ENCODE measurements at regions not wholly inside any gene's neighbourhood (a gene's known extent, or its start where the extent isn't known, plus 50 kb on each side); places are given as distances from the start of the nearest gene placed in this dataset.

DNA sequence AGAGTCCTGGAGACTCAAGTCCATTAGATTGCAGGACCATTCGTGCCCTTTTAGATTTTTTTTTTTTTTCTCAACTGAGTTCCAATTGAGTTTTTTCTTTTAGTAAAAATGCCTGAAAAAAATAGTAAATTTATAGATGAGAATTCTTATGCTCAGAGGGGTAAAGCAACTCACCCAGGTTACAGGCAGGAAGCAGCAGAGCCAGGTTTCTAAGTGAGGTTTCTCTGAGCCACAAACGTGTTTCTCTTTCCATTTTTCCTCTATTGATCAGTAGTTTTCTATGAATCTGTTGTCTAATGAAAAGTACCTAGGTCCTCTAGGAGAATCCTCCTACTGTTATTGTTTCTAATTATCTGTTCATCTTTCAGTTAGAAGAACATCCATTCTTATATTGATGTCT, 66.4 kb upstream of the C12orf71 start:
- DNase-seq (ENCODE audit: low read depth), result no peak
- TF ChIP-seq, protein P1, sequence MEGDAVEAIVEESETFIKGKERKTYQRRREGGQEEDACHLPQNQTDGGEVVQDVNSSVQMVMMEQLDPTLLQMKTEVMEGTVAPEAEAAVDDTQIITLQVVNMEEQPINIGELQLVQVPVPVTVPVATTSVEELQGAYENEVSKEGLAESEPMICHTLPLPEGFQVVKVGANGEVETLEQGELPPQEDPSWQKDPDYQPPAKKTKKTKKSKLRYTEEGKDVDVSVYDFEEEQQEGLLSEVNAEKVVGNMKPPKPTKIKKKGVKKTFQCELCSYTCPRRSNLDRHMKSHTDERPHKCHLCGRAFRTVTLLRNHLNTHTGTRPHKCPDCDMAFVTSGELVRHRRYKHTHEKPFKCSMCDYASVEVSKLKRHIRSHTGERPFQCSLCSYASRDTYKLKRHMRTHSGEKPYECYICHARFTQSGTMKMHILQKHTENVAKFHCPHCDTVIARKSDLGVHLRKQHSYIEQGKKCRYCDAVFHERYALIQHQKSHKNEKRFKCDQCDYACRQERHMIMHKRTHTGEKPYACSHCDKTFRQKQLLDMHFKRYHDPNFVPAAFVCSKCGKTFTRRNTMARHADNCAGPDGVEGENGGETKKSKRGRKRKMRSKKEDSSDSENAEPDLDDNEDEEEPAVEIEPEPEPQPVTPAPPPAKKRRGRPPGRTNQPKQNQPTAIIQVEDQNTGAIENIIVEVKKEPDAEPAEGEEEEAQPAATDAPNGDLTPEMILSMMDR (conservative IDR thresholded peaks at IDR 0.05; ENCODE audit: control insufficient read depth, insufficient read depth, low read depth, low read length), result no peak
- H3K4me3 ChIP-seq (ENCODE audit: control insufficient read depth, low read depth, low read length), result no peak overlapping the region

DNA sequence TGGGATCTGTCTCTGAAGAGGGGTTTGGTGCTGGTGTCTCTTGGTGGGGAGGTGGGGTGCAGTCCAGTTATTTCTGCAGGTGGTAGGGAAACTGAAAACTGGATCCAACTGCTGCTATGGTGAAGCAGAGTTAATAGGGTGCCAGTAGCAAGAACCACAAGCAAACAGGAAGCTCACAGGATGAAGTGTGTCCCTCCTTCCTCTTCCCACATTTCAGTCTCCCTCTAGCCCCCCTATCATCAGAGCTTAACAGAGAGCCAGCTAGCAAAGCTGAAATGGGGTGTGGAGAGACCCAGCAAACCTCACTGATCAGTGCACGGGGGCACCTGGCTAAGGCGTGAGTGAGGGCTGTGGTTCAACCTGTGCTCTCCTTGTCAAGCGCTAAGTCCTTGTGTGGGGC, 69.1 kb upstream of the C12orf71 start:
- no peak for DNase-seq (ENCODE audit: low read depth)
- TF ChIP-seq, protein P1 (conservative IDR thresholded peaks at IDR 0.05; ENCODE audit: control insufficient read depth, insufficient read depth, low read depth, low read length), result no peak
- no peak overlapping the region for H3K4me3 ChIP-seq (ENCODE audit: control insufficient read depth, low read depth, low read length)

DNA sequence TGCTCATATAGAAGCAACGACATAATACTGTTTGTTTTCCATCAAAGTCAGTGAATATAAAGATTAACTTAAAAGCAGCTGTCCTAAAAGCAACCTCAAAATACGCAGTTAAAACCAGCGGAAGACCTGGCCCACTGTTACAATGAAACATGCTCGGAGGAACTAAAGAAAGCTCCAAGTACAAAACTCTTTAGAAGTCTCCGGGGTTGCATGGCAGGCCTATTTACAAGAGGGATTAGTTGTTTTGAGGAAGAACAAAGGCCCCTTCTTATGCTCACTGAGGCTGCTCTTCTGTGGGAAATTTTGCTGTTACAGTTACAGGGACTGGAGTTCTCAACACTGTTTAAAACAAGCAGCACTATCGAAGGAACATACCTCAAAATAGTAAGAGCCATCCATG, 75.9 kb upstream of the C12orf71 start:
- TF ChIP-seq, protein P1 (conservative IDR thresholded peaks at IDR 0.05; ENCODE audit: control insufficient read depth, insufficient read depth, low read depth, low read length), result no peak
- no peak overlapping the region for H3K4me3 ChIP-seq (ENCODE audit: control insufficient read depth, low read depth, low read length)
- DNase-seq (ENCODE audit: low read depth), result no peak

DNA sequence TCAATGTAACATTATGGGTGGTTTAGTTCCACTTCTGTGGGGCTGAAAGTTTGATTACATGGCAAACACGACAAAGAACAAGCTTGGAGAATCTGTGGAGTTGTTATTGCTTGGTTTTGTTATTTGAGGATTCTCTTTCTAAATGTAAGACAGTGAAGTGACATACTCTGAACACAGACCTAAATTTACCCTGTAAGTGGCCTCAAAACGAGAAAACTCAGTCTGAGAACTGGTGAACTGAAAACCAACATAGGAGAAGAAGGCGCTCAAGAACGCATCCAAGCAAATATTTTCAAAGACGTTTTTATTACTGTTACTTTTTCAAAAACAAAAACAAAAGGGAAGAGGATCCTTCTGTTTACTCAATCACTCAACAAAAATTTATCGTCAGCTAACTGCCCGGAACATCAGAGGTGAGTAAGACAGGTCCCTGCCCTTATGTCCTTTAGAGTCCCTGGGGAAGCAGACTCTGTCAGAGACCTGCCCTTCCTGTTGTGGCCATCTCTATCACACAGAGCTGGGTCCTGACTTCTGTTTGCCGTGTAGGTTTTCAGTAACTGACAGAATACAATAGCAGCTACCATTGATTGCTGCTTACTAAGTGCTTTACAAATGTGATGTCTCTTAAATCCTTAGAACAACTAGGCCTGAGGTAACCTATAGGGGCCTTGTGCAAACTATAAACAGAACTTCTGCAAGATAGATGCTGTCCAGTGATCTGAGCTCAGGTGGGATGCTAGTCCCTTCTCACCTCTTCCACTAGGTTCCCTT, 79.3 kb upstream of the C12orf71 start:
- H3K4me3 ChIP-seq (ENCODE audit: control insufficient read depth, low read depth, low read length), result no peak overlapping the region
- TF ChIP-seq, protein P1 (conservative IDR thresholded peaks at IDR 0.05; ENCODE audit: control insufficient read depth, insufficient read depth, low read depth, low read length), result no peak
- DNase-seq (ENCODE audit: low read depth), result peak; percentile 42

DNA sequence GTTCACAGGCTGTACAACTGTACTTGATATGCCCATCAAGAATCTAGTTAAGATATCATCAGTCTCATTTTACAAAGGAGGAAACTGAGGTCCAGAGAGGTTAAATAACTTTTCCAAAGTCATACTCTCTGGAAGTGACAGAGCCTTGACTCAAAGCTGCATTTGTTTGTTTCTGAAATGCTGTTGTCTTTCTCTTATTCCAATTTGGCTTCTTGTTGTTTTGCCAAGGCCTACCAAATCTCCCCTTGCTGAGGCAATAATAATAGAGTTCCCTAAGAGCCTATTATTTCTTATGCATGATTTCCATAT, 79.8 kb upstream of the C12orf71 start:
- TF ChIP-seq, protein P1 (conservative IDR thresholded peaks at IDR 0.05; ENCODE audit: control insufficient read depth, insufficient read depth, low read depth, low read length), result no peak
- no peak for DNase-seq (ENCODE audit: low read depth)
- H3K4me3 ChIP-seq (ENCODE audit: control insufficient read depth, low read depth, low read length), result no peak overlapping the region

DNA sequence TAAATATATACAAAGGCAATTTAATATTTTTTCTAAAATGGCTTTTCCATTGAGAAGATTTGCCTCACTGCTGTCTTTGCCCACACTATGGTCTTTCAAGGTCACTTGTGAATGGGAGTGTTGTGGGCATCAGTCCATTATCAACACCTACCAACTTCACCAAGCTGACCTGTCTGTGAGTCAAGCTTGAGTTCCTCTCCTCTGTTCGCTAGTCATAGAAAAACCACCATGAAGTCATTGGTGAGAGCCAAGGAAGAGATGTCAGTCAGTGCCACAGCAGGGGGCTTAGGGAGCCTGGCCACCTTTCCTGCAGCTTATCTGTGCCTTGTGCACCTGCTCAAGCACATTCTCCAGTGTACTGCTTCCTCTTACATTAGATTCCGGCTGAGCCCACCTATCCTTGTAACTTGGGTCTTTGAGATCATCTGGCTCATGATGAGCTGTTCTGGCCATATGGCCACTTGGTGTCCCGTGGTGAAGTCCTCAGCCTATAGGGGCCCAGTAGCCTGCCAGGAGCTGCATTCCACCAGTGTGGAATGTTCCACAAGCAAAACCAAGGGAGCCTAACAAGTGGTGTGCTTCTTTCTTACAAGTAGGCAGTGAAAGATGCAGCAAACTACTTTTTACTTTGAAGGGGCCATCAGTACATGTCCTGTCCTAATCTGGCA, 80.8 kb upstream of the C12orf71 start:
- peak; percentile 80 for DNase-seq (ENCODE audit: low read depth)
- TF ChIP-seq, protein P1 (conservative IDR thresholded peaks at IDR 0.05; ENCODE audit: control insufficient read depth, insufficient read depth, low read depth, low read length), result no peak
- H3K4me3 ChIP-seq (ENCODE audit: control insufficient read depth, low read depth, low read length), result no peak overlapping the region
